Stimulated activated CD4-positive, alpha-beta T cell treated with anti-CD3 and anti-CD28 coated beads, Interleukin-15, amount 100 ng/mL, for 24 hours (primary cell): ENCODE measurements at regions not wholly inside any gene's neighbourhood (a gene's known extent, or its start where the extent isn't known, plus 50 kb on each side); places are given as distances from the start of the nearest gene placed in this dataset.

ENCODE experiments used
- DNase-seq: peaks from one replicate; pipeline ENCODE4 v3.0.0-alpha.2; 2020

- no peak for DNase-seq
Observed at GRCh38 chr9:108083796-108084352, 594.3 kb upstream of the KLF4 start.

DNA sequence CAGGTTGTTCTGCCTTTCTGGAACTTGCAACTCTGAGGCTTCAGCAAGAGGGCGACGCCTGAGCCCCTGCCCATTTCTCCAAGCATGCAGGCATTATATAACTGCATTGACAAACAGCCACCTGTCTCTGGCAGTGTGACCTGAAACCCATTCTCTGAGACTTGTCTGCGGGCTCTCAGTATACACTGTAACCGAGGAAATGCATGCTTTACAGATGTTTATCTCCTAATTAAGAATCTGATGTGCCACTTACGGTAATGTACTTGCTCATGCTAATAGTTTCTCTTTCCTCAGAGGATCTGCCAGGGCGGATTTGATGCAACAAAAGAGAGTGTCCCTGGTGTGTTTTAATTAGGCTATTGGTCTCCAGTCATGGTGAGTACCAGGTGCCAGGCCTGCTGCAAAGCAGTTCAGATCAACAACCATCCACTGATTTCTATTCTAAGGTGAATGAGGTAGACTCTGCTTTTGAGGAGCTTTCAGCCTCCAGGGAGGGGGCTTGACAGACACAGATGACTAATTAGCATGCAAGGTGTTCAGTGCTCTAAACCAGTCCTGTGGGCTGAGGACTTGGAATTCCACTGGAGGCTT, 593.7 kb upstream of the KLF4 start:
- no peak for DNase-seq

GRCh38 chr9:108081112-108081511, 591.5 kb upstream of the KLF4 start:
- no peak for DNase-seq

GRCh38 chr9:108080285-108080684, 590.7 kb upstream of the KLF4 start:
- no peak for DNase-seq

GRCh38 chr9:108078811-108079210, 589.2 kb upstream of the KLF4 start:
- no peak for DNase-seq

DNA sequence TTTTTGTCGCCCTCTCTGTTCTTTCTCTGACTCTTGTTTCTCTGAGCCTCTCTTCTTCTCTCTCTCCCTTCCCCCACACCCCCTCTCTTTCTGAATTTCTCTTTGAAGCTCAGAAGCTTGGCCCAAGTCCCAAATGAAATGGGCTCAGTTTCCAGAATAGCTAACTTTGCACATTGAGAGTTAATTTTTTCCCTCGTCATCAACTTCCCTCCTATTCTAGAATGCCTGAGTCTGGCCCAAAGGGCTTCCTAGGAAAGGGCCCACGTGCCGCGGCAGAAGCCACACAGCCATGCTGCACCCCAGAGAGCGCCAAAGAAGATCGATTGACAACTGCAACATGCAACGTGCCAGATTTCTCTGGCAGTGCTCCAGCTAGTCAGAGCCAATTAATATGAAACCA, 588.8 kb upstream of the KLF4 start:
- no peak for DNase-seq

DNA sequence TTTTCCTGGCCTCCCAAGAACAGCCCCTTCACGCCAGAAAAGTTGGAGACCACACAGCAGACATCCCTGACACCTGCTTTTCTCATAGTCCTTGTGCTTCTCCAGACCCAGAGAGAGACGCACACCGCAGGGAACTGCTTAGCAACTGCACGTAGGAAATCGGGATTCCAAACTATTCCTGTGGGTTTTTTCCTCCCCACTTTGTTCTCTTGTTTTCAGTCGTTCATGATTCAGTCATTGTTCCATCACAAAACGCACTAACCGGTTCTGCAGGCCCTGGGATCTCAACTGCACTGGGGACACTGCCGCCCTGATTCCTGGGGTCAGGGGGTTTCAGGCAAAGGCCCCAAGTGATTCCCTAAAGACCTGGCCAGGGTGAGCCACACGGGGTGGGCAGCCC, 588.0 kb upstream of the KLF4 start:
- DNase-seq, result no peak

DNA sequence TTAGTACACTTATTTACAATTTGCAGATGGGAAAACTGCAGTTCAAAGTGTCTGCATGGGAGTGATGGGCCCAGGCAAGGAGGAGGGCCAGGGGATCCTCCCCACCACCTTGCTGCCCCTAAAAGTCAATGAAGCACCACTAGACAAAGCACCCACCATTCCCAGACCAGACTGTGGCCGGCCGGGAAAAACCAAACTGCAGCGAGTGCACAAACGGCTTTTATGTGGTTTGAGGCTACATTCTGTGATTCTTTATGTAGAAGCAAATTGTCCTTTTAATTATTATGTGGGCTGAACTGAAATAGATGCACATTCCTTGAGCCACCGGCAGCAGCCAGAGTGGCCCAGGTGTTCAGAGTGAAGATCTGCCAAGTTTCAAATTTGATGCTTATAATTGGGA, 585.3 kb upstream of the KLF4 start:
- no peak for DNase-seq

DNA sequence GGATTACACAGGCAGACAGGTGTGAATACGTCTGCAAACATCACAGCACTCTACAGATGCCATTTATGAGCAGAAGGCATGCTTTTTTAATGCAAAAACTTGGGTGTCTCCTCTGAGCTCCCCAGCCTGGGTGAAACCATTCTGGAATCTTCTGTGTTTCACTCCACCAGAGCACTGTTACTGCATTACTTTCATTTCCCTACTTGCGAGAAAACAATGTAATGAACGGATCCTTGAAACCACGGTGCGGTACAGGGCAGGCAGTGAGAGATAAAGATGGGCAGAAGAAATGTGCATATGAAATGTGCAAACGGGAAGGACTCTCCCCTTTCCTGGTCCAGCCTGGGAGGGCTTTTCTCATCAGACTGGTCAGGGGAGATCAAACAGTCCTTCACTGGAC, 584.3 kb upstream of the KLF4 start:
- no peak for DNase-seq

- DNase-seq, result no peak
Observed at GRCh38 chr9:108072740-108073139, 583.2 kb upstream of the KLF4 start.

DNA sequence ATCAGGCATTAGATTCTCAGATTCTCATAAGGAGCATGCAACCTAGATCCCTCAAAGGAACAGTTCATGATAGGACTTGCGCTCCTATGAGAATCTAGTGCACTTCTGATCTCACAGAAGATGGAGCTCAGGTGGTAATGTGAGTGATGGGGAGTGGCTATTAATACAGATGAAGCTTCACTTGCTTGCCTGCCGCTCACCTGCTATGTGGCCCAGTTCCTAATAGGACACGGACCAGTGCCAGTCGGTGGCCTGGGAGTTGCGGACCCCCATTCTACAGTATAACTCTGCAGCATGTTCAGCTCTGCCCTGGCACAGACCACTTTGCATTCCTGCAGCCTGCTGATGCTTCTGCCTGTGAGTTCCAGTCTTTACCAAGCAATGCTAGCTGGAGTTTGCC, 581.3 kb upstream of the KLF4 start:
- no peak for DNase-seq

GRCh38 chr9:108069991-108070390, 580.4 kb upstream of the KLF4 start:
- no peak for DNase-seq

DNA sequence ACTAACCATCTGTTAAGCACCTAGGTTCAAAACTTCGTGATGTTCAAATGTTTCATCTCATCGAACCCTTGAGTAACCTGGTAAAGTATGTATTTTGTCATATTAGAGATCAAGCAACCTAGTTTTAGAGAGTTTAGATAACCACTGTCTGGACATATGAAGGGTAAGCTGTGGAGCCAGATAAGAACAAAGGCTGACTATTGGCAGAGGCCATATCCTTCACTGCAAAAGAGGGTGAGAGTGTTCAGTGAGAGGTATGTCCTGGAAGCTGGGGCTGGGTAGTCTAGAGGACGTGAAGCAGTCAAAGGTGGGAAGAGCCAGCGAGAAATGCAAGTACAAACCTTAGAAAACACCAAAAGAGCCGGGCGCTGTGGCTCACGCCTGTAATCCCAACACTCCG, 573.1 kb upstream of the KLF4 start:
- no peak for DNase-seq

DNA sequence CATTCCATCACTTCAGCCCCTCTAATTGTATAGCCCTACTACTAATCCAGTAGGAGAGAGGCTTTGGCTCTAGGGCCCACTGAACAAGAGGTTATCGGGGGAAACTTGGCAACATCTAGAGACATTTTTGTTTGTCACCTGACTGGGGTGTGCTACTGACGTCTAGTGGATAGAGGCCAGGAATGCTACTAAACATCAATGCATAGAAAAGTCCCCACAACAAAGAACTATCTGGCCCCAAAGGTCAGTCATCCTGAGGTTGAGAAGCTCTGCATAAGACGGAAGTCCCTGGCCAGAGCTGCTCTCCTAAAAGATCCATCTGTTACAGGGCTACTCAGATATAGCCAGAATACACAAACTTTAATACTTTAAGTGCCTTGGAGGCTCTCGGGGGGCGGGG, 570.6 kb upstream of the KLF4 start:
- DNase-seq, result no peak

DNA sequence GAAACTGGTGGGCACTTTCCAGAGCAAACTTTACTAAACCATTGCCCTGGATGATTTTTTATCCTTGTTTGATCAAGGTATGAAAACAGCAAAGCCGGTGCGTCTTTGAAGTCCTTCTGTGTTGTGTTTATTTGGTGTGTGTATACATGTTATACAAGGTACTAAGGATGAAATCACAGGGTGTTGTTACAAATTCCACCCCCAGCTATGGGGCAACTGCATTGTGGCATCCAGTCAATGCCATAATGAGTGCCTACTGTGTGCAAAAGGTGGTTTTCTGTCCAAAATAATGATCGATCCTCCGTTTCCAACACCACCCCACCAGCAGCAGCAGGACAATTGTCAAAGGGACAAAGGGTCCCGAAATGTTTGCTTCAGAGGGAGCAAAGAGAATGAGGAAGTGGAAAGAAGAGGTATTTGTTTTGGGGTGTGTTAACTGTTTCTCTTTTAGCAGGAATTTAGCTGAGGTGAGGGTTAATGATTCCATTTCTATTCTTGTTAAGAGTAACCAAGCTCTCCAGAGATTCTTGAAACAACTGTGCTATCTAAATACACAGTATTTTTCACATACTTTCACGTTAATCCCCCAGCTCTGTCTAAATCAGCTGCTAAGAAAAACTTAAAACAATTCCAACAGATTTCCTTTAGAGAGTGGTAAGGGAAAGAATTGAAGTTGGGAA, 568.7 kb upstream of the KLF4 start:
- no peak for DNase-seq

GRCh38 chr9:108057421-108058134, 568.0 kb upstream of the KLF4 start:
- no peak for DNase-seq

DNA sequence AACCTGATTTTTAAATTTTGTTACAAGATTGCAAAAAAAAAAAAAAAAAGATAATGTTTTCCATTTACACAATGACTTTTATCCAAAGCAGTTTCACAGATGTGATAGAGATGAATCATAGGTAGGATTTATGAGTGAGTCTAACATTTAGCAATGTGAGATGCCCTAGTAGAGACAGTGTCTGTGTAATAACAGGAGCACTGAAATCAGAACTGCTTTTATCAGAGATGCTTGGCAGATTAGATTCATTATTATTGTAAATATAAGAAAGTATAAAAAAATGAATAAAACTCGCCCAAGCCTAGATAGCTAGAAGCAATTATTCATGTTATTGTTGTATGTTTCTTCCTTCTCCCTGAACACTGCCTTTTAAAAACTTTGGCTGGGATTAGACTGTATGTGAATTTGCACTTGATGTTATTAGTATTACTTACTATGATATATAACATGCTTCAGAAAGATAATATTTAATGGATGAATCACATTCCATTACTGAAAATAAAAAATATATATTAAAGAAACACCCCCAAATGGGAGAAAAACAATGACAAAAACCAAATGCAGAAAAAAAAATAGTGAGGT, 567.3 kb upstream of the KLF4 start:
- no peak for DNase-seq

- no peak for DNase-seq
Observed at GRCh38 chr9:108056084-108056804, 566.7 kb upstream of the KLF4 start.

GRCh38 chr9:108054131-108054630, 564.6 kb upstream of the KLF4 start:
- no peak for DNase-seq

DNA sequence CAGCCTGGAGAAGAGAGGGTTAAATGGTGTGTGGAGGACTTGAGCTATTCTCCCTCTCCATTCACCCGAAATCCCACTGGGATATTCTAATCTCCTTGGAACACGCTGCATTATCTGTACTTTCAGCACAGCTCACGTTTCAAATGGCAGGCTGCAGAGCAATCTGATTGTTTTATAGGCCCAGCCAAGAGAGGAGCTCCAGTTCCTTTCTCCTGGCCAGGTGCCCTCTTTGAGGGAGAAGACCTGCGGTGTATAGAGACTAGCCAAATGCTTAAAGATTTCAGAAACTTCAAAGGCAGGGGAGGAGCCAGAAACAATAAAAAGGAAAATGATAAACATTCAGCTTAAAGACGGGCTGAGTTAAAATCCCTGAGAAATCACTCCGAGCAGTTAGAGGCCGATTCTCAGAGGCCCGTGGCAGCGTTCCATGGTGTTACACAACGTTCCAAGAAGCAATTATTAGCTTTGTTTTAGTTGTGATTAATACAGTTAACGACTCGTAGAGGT, 564.0 kb upstream of the KLF4 start:
- DNase-seq, result no peak

DNA sequence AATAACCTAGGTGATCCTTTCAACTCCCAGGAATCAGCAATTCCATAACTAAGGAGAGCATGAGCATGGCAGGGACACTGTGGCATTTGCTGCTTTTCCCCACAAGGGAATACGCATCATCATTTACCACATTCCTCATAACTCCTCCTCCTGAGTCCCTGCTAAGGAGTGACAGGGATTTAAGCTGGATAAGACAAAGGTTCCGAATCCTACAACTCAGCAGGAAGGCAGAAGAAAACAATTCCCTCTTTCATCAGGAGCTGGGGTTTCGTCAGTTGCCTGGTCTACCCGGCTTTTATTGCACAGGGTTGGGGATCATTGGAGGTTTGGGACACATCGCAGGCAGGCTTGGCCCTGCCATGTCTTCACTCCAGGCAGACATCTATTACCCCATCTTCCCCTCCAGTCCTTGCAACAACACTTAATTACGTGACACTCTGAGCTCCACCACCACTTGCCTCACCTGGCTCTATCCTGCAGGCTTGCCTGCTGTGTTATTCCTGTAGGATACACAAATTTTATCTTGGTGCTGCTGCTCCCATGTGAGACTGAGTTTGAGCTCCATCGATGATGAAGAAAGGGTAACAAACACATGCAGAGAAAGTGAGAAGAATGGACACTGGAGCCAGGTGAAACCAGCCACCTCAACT, 563.0 kb upstream of the KLF4 start:
- no peak for DNase-seq

- DNase-seq, result no peak
Observed at GRCh38 chr9:108050894-108051293, 561.3 kb upstream of the KLF4 start.
